HS-27A (cell line): ENCODE measurements at regions not wholly inside any gene's neighbourhood (a gene's known extent, or its start where the extent isn't known, plus 50 kb on each side); places are given as distances from the start of the nearest gene placed in this dataset.

ENCODE experiments used
- DNase-seq: peaks from one replicate; pipeline ENCODE4 v3.0.0-alpha.2; 2012; ENCODE audit warnings: low read depth, missing footprints

DNA sequence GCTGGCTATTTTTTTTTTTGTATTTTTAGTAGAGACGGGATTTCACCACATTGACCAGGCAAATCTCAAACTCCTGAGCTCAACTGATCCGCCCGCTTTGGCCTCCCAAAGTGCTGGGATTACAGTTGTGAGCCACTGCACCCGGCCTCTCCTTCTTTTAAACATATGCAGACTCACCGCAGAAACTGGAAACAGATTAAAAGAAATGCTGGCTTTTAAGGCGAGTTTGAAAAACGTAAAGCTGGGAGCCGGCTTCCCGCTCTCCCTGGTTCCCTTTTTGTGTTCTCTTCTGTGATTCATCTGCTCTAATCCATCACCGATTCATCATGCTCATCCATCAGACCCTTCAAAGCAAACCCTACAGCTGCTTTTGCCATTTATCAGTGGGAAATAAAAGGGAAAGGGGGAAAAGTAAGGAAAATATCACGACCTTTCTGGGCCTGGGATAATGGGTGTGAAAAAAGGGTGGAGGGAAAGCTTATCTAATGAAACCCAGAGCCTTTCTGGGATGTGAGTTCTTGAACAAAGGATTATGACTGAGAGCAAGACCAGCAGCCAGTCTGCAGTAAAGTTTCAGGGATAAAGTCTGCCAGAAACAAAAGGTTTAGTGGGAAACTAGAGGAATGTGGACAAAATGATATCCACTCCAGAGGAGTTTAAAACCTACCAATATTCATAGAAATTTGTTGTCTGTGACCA lies 92.3 kb upstream of the LRIG1 start:
- no peak for DNase-seq

DNA sequence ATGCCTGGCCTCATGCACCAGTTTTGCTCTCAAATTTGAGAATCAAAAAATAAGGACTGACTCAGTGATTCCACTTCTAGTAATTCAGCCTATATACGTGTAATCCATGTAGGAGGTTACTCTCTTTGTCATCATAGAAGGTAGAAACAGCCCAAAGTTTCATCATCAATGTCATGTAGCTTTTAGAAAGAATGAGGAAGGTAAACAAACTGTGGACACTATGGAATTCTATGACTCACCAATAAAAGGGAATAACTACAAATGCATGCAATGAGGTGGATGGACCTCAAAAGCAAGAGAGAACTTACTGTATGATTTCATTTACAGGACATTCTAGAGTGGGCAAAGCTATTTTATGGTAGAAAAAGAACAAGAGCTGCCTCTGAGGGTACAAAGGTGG lies 93.2 kb upstream of the LRIG1 start:
- peak; percentile 87 for DNase-seq

DNA sequence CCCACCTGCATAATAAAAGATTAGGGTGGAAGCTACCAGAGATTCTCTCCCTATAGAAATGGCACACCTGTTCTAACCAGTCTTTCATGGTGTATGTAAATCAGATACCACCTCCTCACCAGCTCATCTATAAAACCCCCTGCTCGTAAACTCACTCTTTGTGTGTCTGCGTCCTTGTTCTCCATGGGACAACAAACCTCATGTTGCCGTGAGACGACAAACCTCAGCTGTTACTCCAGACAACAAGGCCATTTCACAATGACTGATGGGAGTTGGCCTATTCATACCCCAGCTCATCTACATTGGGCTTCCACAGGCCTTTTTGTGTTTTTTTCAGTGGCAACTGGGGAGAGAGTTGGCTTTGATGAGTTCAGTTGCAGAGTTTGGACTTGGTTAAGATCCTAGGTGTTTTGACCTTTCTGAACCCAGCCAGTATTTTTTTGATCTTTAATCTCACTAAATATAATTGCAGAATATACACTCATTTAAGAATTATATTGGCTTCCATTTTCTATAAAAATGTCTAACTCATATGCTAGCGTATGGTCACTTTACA lies 96.6 kb upstream of the LRIG1 start:
- DNase-seq: no peak

DNA sequence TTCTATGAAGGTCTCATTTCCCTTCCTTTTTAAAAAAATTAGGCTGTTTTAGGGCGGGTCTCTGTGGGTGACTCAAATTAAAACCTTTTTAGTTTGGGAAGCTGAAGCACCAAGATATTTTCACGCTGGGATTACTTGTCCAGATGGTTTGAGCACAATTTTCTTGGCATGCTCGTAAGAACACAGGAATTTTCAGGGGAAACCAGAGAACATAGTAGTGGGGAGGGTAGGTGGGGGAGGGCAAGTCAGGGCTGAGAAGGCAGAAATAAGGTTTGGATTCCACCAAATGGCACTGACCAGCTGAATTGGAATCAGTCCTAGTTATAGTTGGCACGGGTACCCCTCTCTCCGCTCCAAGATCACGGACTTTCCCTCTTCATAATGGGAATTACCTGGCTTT lies 97.3 kb upstream of the LRIG1 start:
- peak; percentile 88 for DNase-seq

DNA sequence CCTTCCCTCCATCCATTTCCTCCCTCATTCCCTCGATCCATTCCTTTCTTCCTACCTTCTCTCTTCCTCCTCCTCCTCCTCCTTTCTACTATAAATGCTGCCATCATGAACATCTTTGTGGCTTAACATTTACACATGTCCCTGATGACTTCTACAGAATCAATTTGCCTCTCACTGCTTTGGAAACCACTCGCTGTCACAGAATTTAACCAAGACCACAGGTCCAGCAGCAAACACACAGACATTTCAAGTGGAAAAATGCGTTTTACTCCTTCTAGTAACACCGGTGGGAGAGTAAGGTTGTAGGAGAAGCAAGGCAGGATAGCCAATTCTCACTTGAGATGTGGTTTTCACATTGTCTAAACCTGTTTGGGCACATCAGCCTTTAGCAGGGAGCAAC lies 101.4 kb upstream of the LRIG1 start:
- no peak for DNase-seq

DNA sequence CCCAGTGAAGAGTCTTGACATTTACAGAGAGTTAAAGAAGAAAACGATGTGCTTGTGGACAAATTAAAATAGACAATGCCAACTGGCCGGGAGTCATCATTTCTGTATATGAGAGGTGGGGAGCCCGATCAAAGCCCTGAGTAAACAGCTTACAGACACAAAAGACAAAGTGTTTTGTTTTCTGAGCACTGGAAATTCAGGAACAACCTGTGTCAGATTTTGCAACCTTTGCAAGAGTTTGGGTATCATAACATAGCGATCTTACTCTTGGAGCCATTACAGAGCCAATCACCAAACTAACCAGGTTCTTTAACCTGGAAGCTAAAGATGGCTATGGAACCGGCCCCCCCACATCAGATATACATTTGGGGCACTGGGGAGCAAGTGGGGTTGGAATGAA lies 101.9 kb upstream of the LRIG1 start:
- no peak for DNase-seq

DNA sequence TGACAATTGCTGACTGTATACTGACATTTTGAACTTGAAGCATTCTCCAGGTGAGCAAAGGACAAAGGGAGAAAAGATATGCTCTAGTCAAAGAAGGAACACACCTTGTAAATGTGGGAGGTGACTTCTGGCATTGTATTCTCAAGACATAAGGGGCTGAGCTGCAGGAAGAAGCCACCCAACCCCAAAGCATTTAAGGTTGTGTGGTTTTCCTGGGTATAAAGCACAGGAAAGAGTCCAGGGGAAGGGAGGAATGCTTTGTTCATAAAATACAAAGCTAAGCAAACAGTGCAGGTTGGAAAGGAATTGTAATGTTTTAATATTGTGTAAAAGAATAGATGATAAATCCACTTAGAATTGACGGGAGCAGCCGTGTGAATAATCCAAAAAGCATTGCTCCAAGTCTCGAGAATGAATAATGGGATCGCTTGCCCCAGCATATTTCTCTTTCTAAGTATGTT lies 102.4 kb upstream of the LRIG1 start:
- DNase-seq: no peak

DNA sequence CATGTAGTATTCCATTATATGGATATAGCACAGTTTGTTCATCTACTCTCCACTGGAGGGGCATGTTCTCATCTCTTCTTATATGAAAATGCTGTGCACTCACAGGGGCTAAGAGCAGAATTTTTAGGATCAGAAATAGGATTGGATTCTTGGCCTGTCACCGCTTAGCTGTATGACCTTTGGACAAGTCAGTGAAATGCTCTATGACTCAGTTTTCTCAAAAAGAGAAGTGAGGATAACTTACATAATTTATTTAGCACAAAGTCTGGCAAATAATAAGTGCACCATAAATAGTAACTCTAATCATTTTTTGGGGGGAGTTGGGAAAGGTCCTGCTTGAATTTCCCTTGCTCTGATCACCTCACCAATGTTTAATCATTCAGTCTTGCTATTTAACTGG lies 103.7 kb upstream of the LRIG1 start:
- DNase-seq: no peak

DNA sequence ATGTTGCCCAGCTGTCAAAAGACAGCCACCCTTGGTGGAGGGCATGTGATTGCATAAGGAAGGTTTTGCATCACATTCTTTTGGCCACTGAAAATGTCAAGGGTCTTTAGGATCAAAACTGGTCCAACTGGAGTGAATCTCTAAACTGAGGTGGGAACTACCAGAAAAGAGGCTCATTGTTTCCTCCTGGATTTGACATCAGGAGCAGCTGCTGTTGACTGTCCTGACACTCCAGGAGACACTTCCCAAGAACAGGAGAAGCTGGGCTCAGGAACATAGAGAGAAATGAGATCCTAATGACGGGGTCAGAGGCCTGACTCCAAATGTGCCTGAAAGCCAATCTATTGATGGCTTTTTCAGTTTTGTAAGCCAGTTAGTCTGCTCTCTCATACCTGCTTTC lies 105.3 kb upstream of the LRIG1 start:
- DNase-seq: no peak

DNA sequence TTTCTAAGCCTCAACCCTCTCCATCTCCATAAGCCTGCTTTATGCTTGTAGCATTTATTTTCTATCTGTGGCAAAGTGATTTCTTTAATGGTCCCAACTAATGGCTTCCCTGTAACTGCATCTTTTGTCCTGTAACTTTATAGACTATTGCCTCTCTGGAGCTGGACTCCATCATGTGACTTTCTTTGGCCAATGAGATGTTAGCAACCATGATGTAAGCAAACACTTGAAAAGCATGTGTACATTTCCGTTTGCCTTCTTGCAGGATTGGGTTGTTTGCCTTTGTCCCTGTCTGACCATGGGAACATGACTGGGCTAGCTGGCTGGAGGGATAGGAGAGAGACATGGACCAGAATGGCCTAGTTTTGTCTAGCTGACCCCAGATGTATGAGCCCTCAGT lies 106.0 kb upstream of the LRIG1 start:
- no peak for DNase-seq

DNA sequence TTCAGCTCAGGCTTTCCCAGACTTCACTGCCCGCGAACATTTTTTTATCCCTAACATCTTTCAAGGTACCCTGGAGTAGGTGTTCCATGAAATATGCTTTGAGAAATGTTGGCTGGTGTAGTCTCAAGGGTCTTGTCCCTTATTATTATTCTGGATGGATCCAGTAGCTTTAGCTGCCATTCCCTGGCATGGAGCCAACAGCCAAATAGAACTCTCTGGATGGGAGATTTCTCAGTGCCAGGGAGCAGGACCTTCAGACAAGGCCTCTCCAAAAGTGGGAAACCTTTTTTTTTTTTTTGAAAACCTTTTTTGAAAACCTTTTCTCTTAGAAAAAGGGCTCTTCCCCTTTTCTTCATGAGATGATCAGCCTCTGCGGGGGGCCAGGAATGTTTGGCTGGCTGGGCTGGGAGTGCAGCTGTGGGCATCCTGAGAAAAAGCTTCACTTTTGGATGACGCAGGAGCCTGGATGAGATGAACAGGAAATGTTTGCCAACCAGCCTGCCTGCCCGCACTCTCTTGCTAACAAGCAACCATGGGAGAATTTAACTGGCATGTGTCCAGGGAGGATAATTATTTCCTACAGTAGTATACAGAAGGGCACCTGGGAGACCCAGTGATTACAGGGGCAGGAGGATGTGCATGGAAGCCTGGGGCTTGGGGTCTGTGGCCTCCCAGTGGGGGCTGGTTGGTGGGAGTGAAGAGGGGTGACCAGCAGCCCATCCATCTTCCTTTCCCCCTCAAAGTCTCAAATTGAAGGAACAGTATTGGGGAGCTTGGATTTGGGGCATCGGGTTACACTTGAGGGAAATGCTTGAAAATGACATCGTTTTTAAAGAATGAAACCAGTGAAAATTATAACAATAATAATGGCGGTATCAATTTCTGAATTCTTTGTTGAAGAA lies 109.1 kb upstream of the LRIG1 start:
- DNase-seq: peak; percentile 87

DNA sequence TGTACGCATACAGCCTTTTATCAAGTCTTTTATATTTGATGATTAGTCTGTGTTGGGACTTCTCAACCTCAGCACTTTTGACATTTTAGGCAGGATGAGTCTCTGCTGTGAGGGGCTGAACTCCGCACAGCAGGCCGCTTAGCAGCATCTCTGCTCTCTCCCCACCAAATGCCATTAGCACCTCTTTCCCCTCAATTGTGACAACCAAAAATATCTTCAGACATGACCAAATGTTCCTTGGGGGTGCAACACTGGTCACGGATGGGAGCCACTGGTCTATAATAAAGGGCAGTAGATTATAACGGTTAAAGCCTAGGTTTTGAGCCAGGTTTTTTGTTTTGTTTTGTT lies 109.7 kb upstream of the LRIG1 start:
- no peak for DNase-seq

DNA sequence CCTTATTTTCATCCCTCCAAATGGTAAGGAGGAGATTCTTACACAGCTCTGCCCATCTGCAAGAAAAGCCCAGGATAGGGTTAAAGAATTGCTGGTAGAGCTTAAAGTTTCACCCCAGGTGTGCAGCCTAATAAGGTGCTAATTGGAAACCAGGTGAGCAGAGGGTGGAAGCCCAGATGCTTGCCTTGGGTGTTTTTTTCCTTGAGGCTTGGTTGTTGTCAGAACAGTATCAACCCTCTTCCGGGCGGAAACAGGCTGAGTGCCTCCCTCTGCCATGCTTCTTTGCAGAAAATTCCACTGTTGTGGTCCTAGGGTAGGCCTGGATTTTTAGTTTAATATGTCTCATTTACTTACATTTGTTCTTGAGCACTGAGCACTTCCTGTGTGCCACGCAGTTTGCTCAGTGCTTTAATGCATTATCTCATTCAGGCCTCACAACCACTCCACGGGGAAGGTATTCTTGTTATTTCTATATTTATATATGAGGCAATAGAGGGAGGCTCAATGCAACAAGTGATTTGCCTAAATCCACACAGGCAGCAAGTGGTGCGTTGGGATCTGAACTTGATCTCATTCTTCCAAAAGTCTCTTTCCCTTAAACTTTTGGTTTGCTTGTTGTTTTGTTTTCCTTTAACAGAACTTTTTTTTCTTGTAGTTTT lies 115.0 kb upstream of the LRIG1 start:
- DNase-seq: no peak

DNA sequence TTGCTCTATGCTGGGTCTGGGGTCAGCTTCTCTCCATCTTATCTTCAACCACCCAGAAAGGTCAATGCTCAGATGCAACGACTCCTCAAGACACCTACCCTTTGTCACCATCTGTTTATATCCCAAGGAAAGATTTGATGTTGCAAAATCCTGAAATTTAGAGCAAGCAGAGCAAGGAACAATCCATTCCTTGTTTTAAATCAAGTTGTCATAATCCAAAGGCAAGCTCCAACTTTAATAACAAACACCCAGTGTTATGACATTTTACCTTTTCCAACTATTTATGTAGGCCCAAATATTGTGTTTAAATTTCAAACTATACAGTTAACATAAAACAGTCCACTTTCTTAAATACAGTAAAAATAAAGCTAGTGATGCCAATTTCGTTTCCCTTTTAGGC lies 116.5 kb upstream of the LRIG1 start:
- DNase-seq: no peak

DNA sequence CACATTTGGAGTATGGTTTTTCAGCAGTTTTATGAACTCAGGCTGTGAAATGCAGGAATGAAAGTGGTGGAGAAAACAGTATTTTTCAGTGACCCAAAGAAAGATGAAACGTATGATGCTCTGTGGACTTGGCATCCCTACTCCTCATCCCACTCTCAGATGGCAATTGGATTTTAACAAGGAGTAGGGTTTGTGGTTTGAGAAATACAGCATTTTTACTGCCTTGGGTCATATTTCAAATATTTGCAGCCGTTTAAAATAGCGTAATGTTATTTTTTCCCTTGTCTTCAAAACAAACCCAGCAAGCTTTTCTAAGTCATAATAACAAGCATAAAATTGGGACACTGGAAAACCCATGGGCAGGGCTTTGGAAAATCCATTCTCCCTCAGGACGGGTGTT lies 117.2 kb upstream of the LRIG1 start:
- DNase-seq: peak; percentile 35

DNA sequence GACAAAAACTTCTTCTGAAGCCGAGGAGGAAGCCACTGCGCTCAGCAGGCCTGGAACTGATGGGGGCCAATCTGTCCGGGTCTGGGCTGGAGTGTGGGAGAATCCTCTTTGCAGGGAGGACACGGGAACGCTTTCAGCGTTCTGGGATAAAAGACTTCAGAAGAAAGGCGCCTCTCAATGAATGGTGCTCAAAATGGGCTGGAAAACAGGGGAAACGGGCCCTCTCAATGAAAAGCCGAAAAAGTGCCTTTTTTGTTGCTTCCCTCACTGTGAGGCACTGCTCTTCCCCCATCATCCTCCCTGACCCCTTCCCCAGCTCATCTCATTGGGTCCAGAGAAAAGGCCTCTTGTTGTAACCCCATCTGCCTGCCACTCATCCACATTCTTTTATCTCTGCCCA lies 119.5 kb upstream of the LRIG1 start:
- no peak for DNase-seq

DNA sequence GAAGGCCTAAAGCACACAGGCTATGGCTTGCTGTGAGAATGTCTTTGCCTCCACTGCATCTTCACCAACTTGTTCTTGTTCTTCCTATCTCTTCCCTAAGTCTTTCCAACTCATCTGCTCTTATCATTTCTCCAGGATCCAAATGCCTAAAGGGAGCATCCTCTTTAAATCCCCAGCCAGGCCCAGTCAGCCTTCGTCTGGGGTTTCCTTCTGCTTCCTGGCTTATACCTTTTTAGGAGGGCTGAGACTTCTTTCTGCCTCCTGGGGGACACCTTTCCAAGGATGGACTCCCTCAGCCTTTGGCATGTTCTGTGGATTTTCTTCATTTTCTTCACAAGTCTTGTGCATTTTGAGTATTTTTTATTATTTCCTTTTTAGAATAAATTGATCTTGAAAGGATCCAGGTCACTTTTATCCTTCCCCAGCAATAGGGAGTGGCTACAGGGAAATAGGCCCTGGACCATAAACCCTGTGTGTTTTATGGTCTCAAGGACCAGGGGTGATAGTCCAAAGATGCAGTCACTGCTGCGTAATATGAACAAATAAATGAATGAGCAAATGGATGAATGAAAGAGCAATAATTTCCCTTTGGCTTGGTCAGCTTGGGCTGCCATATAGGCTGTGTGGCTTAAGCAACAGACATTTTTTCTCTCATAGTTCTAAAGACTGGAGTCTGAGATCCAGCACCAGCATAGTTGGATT lies 122.1 kb upstream of the LRIG1 start:
- DNase-seq: no peak

DNA sequence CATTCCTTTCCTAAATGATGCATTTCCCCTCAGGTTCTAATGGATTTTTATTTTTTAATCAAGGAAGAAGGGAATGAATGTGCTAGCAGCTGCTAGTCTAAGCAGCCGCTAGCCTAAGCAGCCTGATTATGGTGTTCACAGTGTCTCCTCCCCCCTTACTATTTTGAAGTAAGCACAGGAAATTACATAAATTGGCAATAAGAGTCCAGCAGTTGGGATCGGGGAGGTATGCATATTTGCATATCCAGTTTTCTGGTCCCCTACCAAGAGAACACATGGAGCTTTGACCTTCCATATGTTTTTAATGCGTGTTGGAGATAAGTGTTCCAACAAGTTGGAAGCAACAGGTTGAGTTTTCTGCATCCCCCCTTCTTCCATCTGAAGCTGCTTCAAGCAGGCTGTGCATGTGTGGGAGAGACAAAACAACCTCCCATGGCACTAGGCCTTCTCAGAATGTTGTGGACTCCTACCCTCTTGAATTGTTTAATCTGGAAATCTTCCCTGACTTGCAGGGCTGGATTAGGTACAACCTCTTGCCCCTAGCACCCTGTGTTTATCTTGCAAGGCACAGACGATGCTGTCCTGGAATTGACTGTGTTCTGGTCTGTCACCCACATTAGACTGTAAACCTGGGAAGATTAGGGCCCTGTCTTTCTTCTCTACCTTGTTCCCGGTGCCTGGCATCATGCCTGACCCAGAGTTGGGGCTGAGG lies 124.8 kb upstream of the LRIG1 start:
- no peak for DNase-seq

DNA sequence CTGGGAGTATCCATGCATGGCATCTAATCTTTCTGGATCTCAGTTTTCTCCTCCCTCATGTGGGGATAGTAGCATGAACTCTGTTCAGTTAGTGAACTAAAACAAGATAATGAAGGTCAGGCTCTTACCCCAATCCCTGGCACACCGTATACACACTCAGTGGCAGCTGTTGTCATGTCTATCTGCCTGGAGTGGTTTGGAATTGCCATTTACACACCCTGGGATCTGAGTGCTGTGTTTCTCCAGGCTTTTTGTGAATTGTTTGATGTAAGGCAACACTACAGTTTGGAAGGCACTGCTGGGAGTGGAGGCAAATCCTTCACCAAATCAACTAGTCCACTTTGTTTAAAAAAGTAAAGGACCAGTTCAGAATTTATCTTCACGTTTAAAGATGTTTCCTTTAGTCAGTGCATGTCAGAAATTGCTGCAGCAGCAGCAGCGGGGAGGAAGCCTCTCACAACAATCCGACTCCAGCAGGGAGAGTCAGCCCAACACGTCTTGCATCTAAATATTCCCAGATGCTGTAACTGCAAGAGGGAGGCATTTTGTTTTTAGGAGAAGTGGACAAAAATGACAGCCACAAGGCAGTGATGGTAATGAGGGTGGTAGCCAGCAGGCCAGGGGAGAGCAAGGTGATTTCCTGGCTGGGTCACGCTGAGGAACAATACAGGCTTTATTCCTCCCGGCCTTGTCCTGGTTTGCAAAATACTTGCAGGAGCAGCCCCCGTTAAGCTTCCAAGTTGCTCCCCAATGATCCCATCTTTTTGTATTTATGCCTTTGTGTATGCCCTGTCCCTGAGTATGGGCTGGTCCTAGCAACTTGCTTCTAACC lies 128.5 kb upstream of the LRIG1 start:
- no peak for DNase-seq

DNA sequence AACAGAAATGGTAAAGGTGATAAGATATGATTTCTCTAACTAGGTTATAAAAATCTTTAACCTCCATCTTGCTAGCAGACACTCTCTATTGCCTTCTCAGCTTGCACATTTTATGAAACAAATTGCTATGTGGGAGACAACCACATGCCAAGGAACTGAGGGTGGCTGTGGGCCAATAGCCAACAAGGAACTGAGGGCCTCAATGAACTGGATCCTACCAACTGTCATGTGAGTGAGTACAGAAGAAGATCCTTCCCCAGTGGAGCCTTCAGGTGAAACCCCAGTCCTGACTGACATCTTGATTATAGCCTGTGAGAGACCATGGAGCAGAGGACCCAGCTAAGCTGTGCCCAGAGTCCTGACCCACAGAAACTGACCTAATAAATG lies 129.2 kb upstream of the LRIG1 start:
- no peak for DNase-seq
